Endothelial cell (in vitro differentiated cells): ENCODE measurements at regions not wholly inside any gene's neighbourhood (a gene's known extent, or its start where the extent isn't known, plus 50 kb on each side); places are given as distances from the start of the nearest gene placed in this dataset.

Experiments used
- DNase-seq: peaks from one replicate; pipeline ENCODE4 v3.0.0; 2021; ENCODE audit warnings: low spot score
- H3K27ac Mint-ChIP-seq: one replicate; pipeline ENCODE4 v1.8.0; 2021; ENCODE audit warnings: mixed read lengths, inconsistent platforms; ENCODE audit not compliant: unreplicated experiment
- H3K27me3 Mint-ChIP-seq: one replicate; pipeline ENCODE4 v1.8.0; 2021; ENCODE audit warnings: mild to moderate bottlenecking, moderate library complexity, mixed read lengths, inconsistent platforms; ENCODE audit not compliant: unreplicated experiment
- H3K36me3 Mint-ChIP-seq: one replicate; pipeline ENCODE4 v1.8.0; 2021; ENCODE audit warnings: mild to moderate bottlenecking, low read depth, mixed read lengths, inconsistent platforms; ENCODE audit not compliant: unreplicated experiment
- H3K4me1 Mint-ChIP-seq: one replicate; pipeline ENCODE4 v1.8.0; 2021; ENCODE audit warnings: mild to moderate bottlenecking, mixed read lengths, inconsistent platforms; ENCODE audit not compliant: unreplicated experiment
- H3K4me3 Mint-ChIP-seq: one replicate; pipeline ENCODE4 v1.8.0; 2021; ENCODE audit warnings: mild to moderate bottlenecking, mixed read lengths, inconsistent platforms; ENCODE audit not compliant: unreplicated experiment
- H3K9me3 Mint-ChIP-seq: one replicate; pipeline ENCODE4 v1.8.0; 2021; ENCODE audit warnings: mixed read lengths, inconsistent platforms; ENCODE audit not compliant: unreplicated experiment
- TF ChIP-seq, protein P1 (sequence below): fragments of 200-600 bp; sonication (generic); IDR thresholded peaks from one replicate; pipeline ENCODE4 v1.5.0; 2021; ENCODE audit warnings: antibody characterized with exemption; ENCODE audit not compliant: unreplicated experiment

DNA sequence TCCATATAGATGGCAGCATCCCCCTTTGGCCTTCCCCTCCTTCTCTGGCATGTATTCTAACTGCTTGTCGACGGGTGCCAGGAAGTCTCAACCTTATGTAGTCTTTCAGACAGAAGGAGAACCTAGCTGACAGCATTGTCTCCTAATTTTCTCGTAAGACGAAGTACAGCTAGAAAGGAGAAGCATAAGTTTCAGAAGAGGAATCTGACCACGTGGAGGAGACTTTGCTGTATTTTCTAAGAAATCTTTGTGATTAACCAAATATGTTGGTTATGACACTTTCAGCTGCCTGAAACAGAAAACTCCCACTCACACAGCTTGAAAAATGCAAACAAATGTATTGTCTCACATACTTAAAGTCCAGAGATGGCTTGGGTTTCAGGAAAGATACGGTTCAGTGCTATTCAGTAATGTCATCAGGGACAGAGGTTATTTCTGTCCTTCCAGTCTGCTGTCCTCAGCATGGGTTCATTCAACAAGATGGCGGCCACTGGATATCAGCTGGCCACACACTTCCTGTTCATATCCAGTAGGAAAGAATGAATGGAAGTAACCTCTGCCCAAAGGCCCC, 109.5 kb upstream of the ZNF648 start:
- TF ChIP-seq, protein P1, sequence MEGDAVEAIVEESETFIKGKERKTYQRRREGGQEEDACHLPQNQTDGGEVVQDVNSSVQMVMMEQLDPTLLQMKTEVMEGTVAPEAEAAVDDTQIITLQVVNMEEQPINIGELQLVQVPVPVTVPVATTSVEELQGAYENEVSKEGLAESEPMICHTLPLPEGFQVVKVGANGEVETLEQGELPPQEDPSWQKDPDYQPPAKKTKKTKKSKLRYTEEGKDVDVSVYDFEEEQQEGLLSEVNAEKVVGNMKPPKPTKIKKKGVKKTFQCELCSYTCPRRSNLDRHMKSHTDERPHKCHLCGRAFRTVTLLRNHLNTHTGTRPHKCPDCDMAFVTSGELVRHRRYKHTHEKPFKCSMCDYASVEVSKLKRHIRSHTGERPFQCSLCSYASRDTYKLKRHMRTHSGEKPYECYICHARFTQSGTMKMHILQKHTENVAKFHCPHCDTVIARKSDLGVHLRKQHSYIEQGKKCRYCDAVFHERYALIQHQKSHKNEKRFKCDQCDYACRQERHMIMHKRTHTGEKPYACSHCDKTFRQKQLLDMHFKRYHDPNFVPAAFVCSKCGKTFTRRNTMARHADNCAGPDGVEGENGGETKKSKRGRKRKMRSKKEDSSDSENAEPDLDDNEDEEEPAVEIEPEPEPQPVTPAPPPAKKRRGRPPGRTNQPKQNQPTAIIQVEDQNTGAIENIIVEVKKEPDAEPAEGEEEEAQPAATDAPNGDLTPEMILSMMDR = no peak
- peaks cover 2% of the 10 kb centered on the region for H3K27me3 Mint-ChIP-seq
- H3K4me3 Mint-ChIP-seq = no peak overlapping the region
- no peaks in the 10 kb centered on the region for H3K36me3 Mint-ChIP-seq
- no peak for DNase-seq
- H3K9me3 Mint-ChIP-seq = no peaks in the 10 kb centered on the region
- H3K4me1 Mint-ChIP-seq = peaks cover 28% of the 10 kb centered on the region
- no peak overlapping the region for H3K27ac Mint-ChIP-seq

DNA sequence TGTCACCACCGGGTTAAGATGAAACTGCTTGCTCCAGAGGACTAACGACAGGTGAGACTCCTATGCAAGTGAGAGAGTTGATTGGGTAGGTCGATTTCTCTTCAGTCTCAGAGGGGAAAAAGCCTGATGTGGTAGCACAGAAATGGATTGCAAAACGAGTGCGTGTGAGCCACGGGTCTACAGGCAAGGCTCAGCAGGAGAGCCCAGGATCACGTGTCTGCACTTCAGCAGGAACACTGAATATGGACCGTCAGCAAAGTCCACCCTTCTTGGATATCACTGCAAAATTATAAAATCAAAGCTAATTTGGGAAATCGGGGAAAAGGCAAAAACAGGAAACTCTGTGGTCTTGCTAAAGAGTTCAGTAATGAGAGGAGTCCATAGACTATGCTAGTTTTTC, 107.7 kb upstream of the ZNF648 start:
- Mint-ChIP-seq H3K27ac (no peak overlapping the region), H3K9me3 (no peaks in the 10 kb centered on the region), H3K4me1 (peaks cover 14% of the 10 kb centered on the region), H3K4me3 (no peak overlapping the region), H3K36me3 (no peaks in the 10 kb centered on the region), H3K27me3 (peaks cover 2% of the 10 kb centered on the region)
- TF ChIP-seq, protein P1 = no peak
- no peak for DNase-seq

DNA sequence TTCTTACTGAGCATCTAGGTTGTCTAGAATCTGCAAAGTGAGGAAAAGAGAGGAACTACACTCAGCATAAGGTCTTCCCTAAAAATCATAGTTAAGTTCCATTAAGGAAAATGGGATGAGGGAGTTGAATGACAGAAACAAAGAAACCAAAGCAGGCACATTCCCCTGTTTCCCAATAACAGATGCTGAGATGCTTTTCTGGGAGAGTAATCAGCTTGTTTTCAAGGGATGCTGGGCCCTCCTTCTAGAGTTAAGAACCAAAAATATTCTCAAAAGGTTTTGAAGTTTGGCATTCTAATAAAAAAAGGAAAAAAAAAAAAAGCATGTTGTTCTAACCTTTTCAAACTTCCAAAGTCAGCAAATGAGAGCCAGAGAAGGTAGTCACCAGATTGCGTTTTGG, 105.2 kb upstream of the ZNF648 start:
- Mint-ChIP-seq H3K36me3 (no peaks in the 10 kb centered on the region), H3K4me3 (no peak overlapping the region), H3K27me3 (peaks cover 3% of the 10 kb centered on the region), H3K9me3 (no peaks in the 10 kb centered on the region), H3K4me1 (peaks cover 4% of the 10 kb centered on the region), H3K27ac (no peak overlapping the region)
- TF ChIP-seq, protein P1 = no peak
- DNase-seq = no peak

DNA sequence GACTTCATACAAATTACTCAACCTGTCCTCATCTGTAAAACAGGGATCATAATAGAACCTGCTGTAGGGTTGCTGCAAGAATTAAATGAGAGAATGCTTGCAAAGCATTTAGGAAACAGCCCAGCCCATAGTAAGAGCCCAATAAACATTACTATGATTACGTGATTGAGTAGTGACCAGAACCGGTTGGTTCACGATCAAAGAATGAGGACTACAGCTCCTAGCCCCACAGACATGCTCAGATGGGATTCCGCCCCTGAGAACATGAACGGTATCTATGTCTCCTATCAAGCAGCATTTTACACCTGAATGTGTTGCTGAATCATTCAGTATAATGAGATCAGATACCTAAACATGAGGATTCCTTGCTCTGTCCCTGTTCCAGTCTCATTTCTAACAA, 104.8 kb upstream of the ZNF648 start:
- DNase-seq = no peak
- Mint-ChIP-seq H3K27me3 (peaks cover 3% of the 10 kb centered on the region), H3K27ac (no peak overlapping the region), H3K36me3 (no peaks in the 10 kb centered on the region), H3K4me3 (no peak overlapping the region), H3K4me1 (peaks cover 4% of the 10 kb centered on the region), H3K9me3 (no peaks in the 10 kb centered on the region)
- TF ChIP-seq, protein P1 = no peak

DNA sequence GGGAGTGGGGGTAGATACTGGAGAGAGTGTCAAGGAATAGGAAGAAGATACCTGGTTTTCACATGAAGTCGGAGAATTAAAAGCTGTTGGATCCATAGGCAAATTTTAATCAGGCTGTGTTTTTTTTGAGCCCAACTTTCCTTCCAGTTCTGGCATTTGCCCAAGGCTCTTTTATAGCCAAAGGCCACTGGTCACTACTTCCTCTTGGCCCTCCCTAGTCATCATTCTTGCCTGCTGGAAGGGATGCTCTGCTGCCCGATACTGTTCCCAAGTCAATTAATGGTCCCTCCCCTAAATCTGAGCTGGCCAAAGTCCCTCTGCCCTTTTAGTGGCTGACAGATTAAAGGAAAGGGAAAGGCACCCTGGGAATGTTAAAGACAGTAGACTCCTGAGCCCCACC, 102.8 kb upstream of the ZNF648 start:
- TF ChIP-seq, protein P1 = no peak
- H3K4me1 Mint-ChIP-seq = no peaks in the 10 kb centered on the region
- H3K4me3 Mint-ChIP-seq = no peak overlapping the region
- H3K27ac Mint-ChIP-seq = no peak overlapping the region
- no peaks in the 10 kb centered on the region for H3K9me3 Mint-ChIP-seq
- no peak for DNase-seq
- H3K27me3 Mint-ChIP-seq = peaks cover 3% of the 10 kb centered on the region
- H3K36me3 Mint-ChIP-seq = no peaks in the 10 kb centered on the region
